ENCODE measurements at regions not wholly inside any gene's neighbourhood (a gene's known extent, or its start where the extent isn't known, plus 50 kb on each side); places are given as distances from the start of the nearest gene placed in this dataset.

DNA sequence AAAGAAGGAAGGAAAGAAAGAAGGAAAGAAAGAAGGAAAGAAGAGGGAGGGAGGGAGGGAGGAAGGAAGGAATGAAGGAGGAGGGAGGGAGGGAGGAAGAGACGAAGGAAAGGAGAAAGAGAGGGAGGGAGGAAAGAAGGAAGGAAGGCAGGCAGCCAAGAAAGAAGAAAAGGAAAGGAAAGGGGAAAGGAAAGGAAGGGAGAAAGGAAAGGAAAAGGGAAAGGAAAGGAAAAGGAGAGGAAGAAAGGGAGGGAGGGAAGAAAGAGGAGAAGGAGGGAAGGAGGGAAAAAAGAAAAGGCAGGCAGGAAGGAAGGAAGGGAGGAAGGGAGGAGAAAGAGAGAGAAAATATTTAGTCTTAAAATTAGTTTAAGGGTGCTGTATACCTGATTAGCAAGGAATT is 704.1 kb downstream of the LUZP2 start:
- TF ChIP-seq, protein P1, sequence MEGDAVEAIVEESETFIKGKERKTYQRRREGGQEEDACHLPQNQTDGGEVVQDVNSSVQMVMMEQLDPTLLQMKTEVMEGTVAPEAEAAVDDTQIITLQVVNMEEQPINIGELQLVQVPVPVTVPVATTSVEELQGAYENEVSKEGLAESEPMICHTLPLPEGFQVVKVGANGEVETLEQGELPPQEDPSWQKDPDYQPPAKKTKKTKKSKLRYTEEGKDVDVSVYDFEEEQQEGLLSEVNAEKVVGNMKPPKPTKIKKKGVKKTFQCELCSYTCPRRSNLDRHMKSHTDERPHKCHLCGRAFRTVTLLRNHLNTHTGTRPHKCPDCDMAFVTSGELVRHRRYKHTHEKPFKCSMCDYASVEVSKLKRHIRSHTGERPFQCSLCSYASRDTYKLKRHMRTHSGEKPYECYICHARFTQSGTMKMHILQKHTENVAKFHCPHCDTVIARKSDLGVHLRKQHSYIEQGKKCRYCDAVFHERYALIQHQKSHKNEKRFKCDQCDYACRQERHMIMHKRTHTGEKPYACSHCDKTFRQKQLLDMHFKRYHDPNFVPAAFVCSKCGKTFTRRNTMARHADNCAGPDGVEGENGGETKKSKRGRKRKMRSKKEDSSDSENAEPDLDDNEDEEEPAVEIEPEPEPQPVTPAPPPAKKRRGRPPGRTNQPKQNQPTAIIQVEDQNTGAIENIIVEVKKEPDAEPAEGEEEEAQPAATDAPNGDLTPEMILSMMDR (IDR thresholded peaks at IDR 0.05; ENCODE audit: low read depth, low read length), result no peak
- TF ChIP-seq EZH2phosphoT487 (IDR thresholded peaks at IDR 0.05; ENCODE audit: low read depth), result no peak
